Effector memory CD8-positive, alpha-beta T cell (primary cell): ENCODE measurements at regions not wholly inside any gene's neighbourhood (a gene's known extent, or its start where the extent isn't known, plus 50 kb on each side); places are given as distances from the start of the nearest gene placed in this dataset.
A peak's percentile ranks its signal among the peaks of the same experiment; 100 is the strongest.

ENCODE experiments used
- ATAC-seq: fragments of 150-1000 bp; cut with Tn5 transposase; replicated peaks from 2 replicates; pipeline ENCODE4 v1.10.0; 2021; ENCODE audit warnings: mild to moderate bottlenecking, moderate library complexity
- DNase-seq, 3 experiments: peaks; one replicate each; pipeline ENCODE4 v3.0.0; 2021
- H3K27ac Mint-ChIP-seq, 2 donors: one replicate each; pipeline ENCODE4 v1.8.0; 2022; ENCODE audit warnings: mild to moderate bottlenecking in 2 of 2, mixed read lengths in 2 of 2, moderate library complexity in 2 of 2
- H3K27me3 Mint-ChIP-seq, 2 donors: one replicate each; pipeline ENCODE4 v1.8.0; 2022; ENCODE audit warnings: mixed read lengths in 2 of 2
- H3K36me3 Mint-ChIP-seq: one replicate; pipeline ENCODE4 v1.8.0; 2022; ENCODE audit warnings: mild to moderate bottlenecking, moderate library complexity, mixed read lengths; ENCODE audit not compliant: insufficient read depth
- H3K4me1 Mint-ChIP-seq, 2 donors: one replicate each; pipeline ENCODE4 v1.8.0; 2022; ENCODE audit warnings: low read depth in 2 of 2, mixed read lengths in 2 of 2
- H3K4me3 Mint-ChIP-seq, 2 donors: one replicate each; pipeline ENCODE4 v1.8.0; 2022; ENCODE audit warnings: mild to moderate bottlenecking in 2 of 2, mixed read lengths in 2 of 2, moderate library complexity in 2 of 2
- H3K9me3 Mint-ChIP-seq, 2 donors: one replicate each; pipeline ENCODE4 v1.8.0; 2022; ENCODE audit warnings: mixed read lengths in 2 of 2

DNA sequence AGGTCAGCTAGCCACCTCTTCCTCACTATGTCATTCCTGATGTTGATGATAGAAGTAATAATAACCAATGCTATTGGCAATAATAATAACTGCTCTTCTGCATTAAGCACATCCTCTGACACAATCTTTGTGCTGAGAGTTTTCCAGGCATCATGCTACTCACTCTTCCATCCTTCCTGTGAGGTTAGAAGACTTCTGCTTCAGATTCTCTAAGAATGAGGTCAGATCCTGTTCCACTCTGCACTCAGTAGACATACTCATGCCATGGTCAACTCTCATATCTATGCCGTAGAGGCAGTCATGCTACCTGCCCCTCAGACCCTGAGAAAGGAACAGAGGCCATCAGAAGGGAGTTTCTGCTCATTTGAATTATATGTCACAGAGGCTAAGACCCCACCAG, 98.1 kb upstream of the TOP1 start:
- H3K4me3 Mint-ChIP-seq, result no peak overlapping the region
- no peak overlapping the region for H3K27ac Mint-ChIP-seq
- no peaks in the 10 kb centered on the region for H3K36me3 Mint-ChIP-seq
- peaks cover 0 to 2% of the 10 kb centered on the region in 2 donors for H3K4me1 Mint-ChIP-seq
- H3K27me3 Mint-ChIP-seq, result peaks cover 0 to 9% of the 10 kb centered on the region in 2 donors
- H3K9me3 Mint-ChIP-seq, result peaks cover 0 to 2% of the 10 kb centered on the region in 2 donors
- no peak for ATAC-seq
- DNase-seq, result no peak

GRCh38 chr20:40931410-40932044, 97.1 kb upstream of the TOP1 start:
- Mint-ChIP-seq H3K9me3 (peaks cover 0 to 2% of the 10 kb centered on the region in 2 donors), H3K27me3 (peaks cover 0 to 9% of the 10 kb centered on the region in 2 donors), H3K4me1 (peaks cover 0 to 2% of the 10 kb centered on the region in 2 donors), H3K27ac (no peak overlapping the region), H3K36me3 (no peaks in the 10 kb centered on the region), H3K4me3 (no peak overlapping the region)
- ATAC-seq (no peak), DNase-seq (no peak)

- Mint-ChIP-seq H3K9me3 (peaks cover 0 to 2% of the 10 kb centered on the region in 2 donors), H3K4me1 (peaks cover 0 to 2% of the 10 kb centered on the region in 2 donors), H3K27me3 (peaks cover 0 to 9% of the 10 kb centered on the region in 2 donors), H3K4me3 (no peak overlapping the region), H3K36me3 (no peaks in the 10 kb centered on the region), H3K27ac (no peak overlapping the region)
- DNase-seq (no peak), ATAC-seq (no peak)
Observed at GRCh38 chr20:40932436-40932835, 96.2 kb upstream of the TOP1 start.

DNA sequence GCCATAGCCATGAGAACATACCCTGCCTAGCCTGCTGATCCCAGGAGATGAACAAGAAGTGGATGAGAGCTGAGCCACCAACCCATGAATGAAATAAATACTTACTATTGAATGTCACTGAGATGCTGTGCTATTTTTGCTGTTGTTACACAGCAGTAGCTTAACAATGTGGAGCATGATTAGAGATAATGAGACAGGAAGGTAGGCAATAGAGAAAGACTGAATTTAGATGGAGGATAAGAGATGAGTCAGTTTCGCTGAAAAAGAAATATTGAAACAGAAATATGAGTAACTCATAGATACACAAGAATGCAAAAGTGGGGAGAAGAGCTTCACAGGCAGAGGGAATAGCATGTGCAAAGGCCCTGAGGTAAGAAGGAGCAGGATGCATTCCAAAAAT, 94.9 kb upstream of the TOP1 start:
- Mint-ChIP-seq H3K36me3 (no peaks in the 10 kb centered on the region), H3K27ac (no peak overlapping the region), H3K4me1 (peaks cover 0 to 2% of the 10 kb centered on the region in 2 donors), H3K27me3 (peaks cover 0 to 9% of the 10 kb centered on the region in 2 donors), H3K9me3 (peaks cover 0 to 2% of the 10 kb centered on the region in 2 donors), H3K4me3 (no peak overlapping the region)
- ATAC-seq, result no peak
- DNase-seq, result no peak

DNA sequence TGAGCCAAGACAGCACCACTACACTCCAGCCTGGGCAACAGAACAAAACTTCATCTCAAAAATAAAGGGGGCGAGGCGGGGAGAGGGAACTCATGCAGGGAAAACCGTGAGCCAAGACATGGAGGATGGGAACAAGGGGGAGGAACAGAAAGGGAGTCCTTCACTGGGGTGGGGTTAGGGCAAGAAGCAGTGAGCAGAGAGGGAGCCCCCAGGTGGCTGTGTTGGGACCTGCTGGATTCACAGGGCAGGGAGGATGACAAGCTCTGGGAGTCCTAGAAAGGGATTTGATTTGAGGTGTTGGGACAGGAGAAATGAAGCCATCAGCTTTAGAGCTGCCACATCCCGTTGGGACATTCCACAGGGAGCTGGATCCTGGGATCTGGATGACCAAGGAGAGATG, 90.6 kb upstream of the TOP1 start:
- no peak overlapping the region for H3K27ac Mint-ChIP-seq
- no peak overlapping the region for H3K4me3 Mint-ChIP-seq
- DNase-seq (no peak), ATAC-seq (no peak)
- H3K9me3 Mint-ChIP-seq, result peaks cover 0 to 2% of the 10 kb centered on the region in 2 donors
- H3K4me1 Mint-ChIP-seq, result peaks cover 0 to 4% of the 10 kb centered on the region in 2 donors
- H3K27me3 Mint-ChIP-seq, result no peaks in the 10 kb centered on the region
- peaks cover 4% of the 10 kb centered on the region for H3K36me3 Mint-ChIP-seq

DNA sequence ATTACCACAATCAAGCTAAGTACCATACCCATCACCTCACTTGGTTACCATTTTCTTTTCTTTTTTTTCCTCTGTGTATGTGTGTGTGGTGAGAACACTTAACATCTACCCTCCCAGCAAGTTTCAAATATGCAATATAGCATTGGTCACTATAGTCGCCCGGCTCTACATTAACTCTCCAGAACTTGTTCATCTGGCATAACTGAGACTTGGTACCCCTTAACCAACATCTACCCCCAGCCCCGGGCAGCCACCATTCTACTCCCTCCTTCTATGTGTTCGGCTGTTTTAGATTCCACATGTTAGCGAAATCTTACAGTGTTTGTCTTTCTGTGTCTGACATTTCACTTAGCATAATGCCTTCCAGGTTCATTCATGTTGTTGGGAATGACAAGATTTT, 89.0 kb upstream of the TOP1 start:
- Mint-ChIP-seq H3K4me3 (no peak overlapping the region), H3K27me3 (no peaks in the 10 kb centered on the region), H3K9me3 (no peaks in the 10 kb centered on the region), H3K36me3 (peaks cover 4% of the 10 kb centered on the region), H3K27ac (no peak overlapping the region), H3K4me1 (peaks cover 0 to 4% of the 10 kb centered on the region in 2 donors)
- ATAC-seq (no peak), DNase-seq (no peak)

DNA sequence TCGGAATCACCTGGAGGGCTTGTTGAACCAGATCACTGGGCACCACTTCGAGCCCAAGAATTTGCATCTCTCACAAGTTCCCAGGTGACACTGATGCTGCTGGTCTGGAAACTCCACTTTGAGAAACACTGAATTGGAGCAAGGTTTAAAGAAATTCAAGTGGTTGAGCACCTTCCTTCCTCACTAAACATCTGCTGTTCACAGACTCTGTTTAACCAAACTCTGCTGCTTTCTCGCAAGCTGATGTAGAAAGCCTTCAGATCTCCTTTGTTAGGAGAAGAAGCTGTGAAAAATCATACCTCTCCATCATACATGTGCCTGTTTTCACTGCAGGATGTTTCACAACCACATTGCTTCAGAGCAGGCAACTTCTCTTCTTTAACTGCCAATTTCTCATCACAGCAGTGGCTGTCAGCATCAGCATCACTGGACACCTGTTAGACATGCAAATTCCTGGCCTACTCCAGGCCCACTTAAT, 87.5 kb upstream of the TOP1 start:
- DNase-seq (no peak), ATAC-seq (no peak)

DNA sequence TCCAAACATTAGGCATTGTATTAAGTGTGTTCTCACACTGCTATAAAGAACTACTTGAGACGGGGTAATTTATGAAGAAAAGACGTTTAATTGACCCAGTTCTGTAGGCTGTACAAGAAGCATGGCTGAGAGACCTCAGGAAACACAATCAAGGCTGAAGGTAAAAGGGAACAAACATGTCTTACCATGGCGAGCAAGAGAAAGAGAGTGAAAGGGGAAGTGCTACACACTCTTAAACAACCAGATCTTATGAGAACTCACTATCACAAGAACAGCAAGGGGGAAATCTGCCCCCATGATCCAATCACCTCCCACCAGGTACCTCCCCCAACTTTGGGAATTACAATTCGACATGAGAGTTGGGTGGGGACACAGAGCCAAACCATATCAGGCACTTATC, 86.6 kb upstream of the TOP1 start:
- Mint-ChIP-seq H3K4me1 (peaks cover 0 to 7% of the 10 kb centered on the region in 2 donors), H3K27ac (no peak overlapping the region), H3K36me3 (peaks cover 4% of the 10 kb centered on the region), H3K9me3 (no peaks in the 10 kb centered on the region), H3K27me3 (peaks cover 6 to 22% of the 10 kb centered on the region in 2 donors), H3K4me3 (no peak overlapping the region)
- no peak for ATAC-seq
- DNase-seq, result no peak

More for the DNA sequence above, 87.5 kb upstream of the TOP1 start:
- Mint-ChIP-seq H3K27ac (no peak overlapping the region), H3K27me3 (peaks cover 6 to 14% of the 10 kb centered on the region in 2 donors), H3K4me3 (no peak overlapping the region), H3K9me3 (no peaks in the 10 kb centered on the region), H3K4me1 (peaks cover 0 to 7% of the 10 kb centered on the region in 2 donors), H3K36me3 (peaks cover 4% of the 10 kb centered on the region)

- DNase-seq, result no peak
- peaks cover 4% of the 10 kb centered on the region for H3K36me3 Mint-ChIP-seq
- no peak for ATAC-seq
- peaks cover 6 to 30% of the 10 kb centered on the region in 2 donors for H3K27me3 Mint-ChIP-seq
- H3K4me1 Mint-ChIP-seq, result peaks cover 0 to 7% of the 10 kb centered on the region in 2 donors
- H3K27ac Mint-ChIP-seq, result no peak overlapping the region
- H3K9me3 Mint-ChIP-seq, result no peaks in the 10 kb centered on the region
- H3K4me3 Mint-ChIP-seq, result no peak overlapping the region
Observed at GRCh38 chr20:40942775-40943174, 85.8 kb upstream of the TOP1 start.

GRCh38 chr20:40943591-40943990, 85.0 kb upstream of the TOP1 start:
- ATAC-seq (no peak), DNase-seq (no peak)
- H3K27me3 Mint-ChIP-seq, result peaks cover 10 to 38% of the 10 kb centered on the region in 2 donors
- H3K4me1 Mint-ChIP-seq, result peaks cover 0 to 7% of the 10 kb centered on the region in 2 donors
- H3K9me3 Mint-ChIP-seq, result no peaks in the 10 kb centered on the region
- no peak overlapping the region for H3K4me3 Mint-ChIP-seq
- peaks cover 4% of the 10 kb centered on the region for H3K36me3 Mint-ChIP-seq
- H3K27ac Mint-ChIP-seq, result no peak overlapping the region

DNA sequence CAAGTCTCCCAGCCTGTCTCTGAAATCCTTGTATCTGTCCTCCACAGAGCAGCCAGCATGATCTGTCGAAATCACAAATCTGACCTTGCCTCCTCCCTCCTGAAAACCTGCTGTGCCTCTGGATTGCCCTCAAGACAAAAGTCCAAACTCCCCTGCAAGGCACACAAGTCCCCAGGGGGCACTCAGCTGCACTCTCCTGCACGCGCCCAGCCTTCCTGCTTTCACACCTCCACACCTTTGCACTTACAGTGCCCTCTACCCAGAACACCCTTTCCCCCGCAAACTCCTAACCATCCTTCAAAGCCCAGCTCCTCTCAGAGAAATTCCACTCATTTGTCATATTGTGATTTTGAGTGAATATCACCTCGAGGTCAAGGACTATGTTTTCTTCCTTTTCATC, 83.4 kb upstream of the TOP1 start:
- Mint-ChIP-seq H3K36me3 (no peaks in the 10 kb centered on the region), H3K27me3 (peaks cover 15 to 44% of the 10 kb centered on the region in 2 donors)

GRCh38 chr20:40945754-40946450, 82.7 kb upstream of the TOP1 start:
- Mint-ChIP-seq H3K9me3 (no peaks in the 10 kb centered on the region), H3K4me3 (no peak overlapping the region), H3K27ac (peak overlapping the region in 1 of 2 donors; percentile 24), H3K4me1 (peaks cover 0 to 7% of the 10 kb centered on the region in 2 donors), H3K36me3 (no peaks in the 10 kb centered on the region), H3K27me3 (peaks cover 17 to 50% of the 10 kb centered on the region in 2 donors)
- DNase-seq, result no peak
- ATAC-seq, result no peak

More for the DNA sequence above, 83.4 kb upstream of the TOP1 start:
- DNase-seq (no peak), ATAC-seq (no peak)
- Mint-ChIP-seq H3K4me1 (peaks cover 0 to 7% of the 10 kb centered on the region in 2 donors), H3K4me3 (no peak overlapping the region), H3K9me3 (no peaks in the 10 kb centered on the region), H3K27ac (peak overlapping the region in 1 of 2 donors; percentile 24)

GRCh38 chr20:40946451-40946850, 82.2 kb upstream of the TOP1 start:
- peaks cover 20 to 53% of the 10 kb centered on the region in 2 donors for H3K27me3 Mint-ChIP-seq
- ATAC-seq, result no peak

More at GRCh38 chr20:40946451-40946850, 82.2 kb upstream of the TOP1 start:
- Mint-ChIP-seq H3K36me3 (no peaks in the 10 kb centered on the region), H3K4me3 (no peak overlapping the region), H3K27ac (no peak overlapping the region), H3K9me3 (no peaks in the 10 kb centered on the region), H3K4me1 (peaks cover 0 to 5% of the 10 kb centered on the region in 2 donors)
- DNase-seq, result no peak
